DOHH2 (cell line): ENCODE measurements at regions not wholly inside any gene's neighbourhood (a gene's known extent, or its start where the extent isn't known, plus 50 kb on each side); places are given as distances from the start of the nearest gene placed in this dataset.

ENCODE experiments used
- H3F3A ChIP-seq: fragments of 200-600 bp; sonication (generic), shearing (Covaris generic); 2 replicates; pipeline ENCODE4 v1.6.0; 2016; ENCODE audit warnings: antibody characterized with exemption, mild to moderate bottlenecking; ENCODE audit not compliant: control insufficient read depth, insufficient read depth
- H3K27ac ChIP-seq: fragments of 200-600 bp; sonication (generic); 2 replicates; pipeline ENCODE4 v1.5.1; 2014; ENCODE audit warnings: low read depth, mild to moderate bottlenecking, low read length, moderate library complexity
- H3K27me3 ChIP-seq: fragments of 200-600 bp; sonication (generic); 2 replicates; pipeline ENCODE4 v1.6.1; 2014; ENCODE audit warnings: mild to moderate bottlenecking, low read length, mixed read lengths; ENCODE audit not compliant: control insufficient read depth
- H3K36me3 ChIP-seq: fragments of 200-600 bp; sonication (generic); 2 replicates; pipeline ENCODE4 v1.6.1; 2014; ENCODE audit warnings: mild to moderate bottlenecking, low read length, moderate library complexity, mixed read lengths; ENCODE audit not compliant: control insufficient read depth
- H3K4me1 ChIP-seq: fragments of 200-600 bp; sonication (generic); 2 replicates; pipeline ENCODE4 v1.6.1; 2014; ENCODE audit warnings: mild to moderate bottlenecking, low read length, mixed read lengths; ENCODE audit not compliant: control insufficient read depth
- H3K4me2 ChIP-seq: fragments of 200-600 bp; sonication (generic); 2 replicates; pipeline ENCODE4 v1.6.0; 2014; ENCODE audit warnings: mild to moderate bottlenecking, low read length, moderate library complexity
- H3K4me3 ChIP-seq: fragments of 200-600 bp; sonication (generic); 2 replicates; pipeline ENCODE4 v1.5.1; 2014; ENCODE audit warnings: mild to moderate bottlenecking, low read length, mixed read lengths
- H3K79me2 ChIP-seq: fragments of 200-600 bp; sonication (generic); 2 replicates; pipeline ENCODE4 v1.6.1; 2014; ENCODE audit warnings: mild to moderate bottlenecking, low read length, mixed read lengths; ENCODE audit not compliant: control insufficient read depth
- H3K9me2 ChIP-seq: fragments of 200-600 bp; sonication (generic); replicated peaks from 2 replicates; pipeline ENCODE4 v1.6.1; 2014; ENCODE audit warnings: mild to moderate bottlenecking, low read length, mixed read lengths; ENCODE audit not compliant: control insufficient read depth
- H3K9me3 ChIP-seq: fragments of 200-600 bp; sonication (generic); 2 replicates; pipeline ENCODE4 v1.6.1; 2014; ENCODE audit warnings: antibody characterized with exemption, low read length, mixed read lengths; ENCODE audit not compliant: control insufficient read depth, insufficient read depth
- H4K20me1 ChIP-seq: fragments of 200-600 bp; sonication (generic); 2 replicates; pipeline ENCODE4 v1.6.0; 2014; ENCODE audit warnings: low read depth, mild to moderate bottlenecking, antibody characterized with exemption, low read length, moderate library complexity; ENCODE audit not compliant: control insufficient read depth, insufficient read depth
- CTCF ChIP-seq: fragments of 200-600 bp; sonication (generic); IDR thresholded peaks from one replicate; pipeline ENCODE4 v1.5.1; 2014; ENCODE audit warnings: antibody characterized with exemption, mild to moderate bottlenecking, low read depth, low read length; ENCODE audit not compliant: poor library complexity, severe bottlenecking
- EZH2phosphoT487 ChIP-seq: fragments of 200-600 bp; sonication (generic); IDR thresholded peaks from 2 replicates; pipeline ENCODE4 v1.6.1; 2017; ENCODE audit warnings: borderline replicate concordance, mild to moderate bottlenecking, antibody characterized with exemption, low read length, moderate library complexity, mixed read lengths

DNA sequence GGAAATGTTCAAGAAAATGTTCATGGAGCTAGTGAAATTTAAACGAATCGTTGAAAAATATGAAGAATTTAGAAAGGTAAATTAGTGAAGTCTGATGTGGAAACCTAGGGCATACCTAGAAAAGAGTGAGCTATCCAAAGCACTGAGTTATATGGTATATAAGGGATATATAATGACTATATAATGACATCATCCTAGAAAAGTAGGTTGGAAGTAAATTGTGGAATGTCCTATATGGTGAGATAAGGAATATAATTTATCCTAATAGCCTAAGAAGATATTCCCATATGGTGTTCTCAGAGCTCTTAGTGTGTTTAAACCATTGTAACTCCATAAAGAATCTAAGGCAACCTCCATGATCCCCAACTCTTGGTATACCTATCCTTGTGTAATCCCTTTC is 876.4 kb upstream of the ADGRL2 start:
- Histone ChIP-seq H3K9me2 (no peaks in the 10 kb centered on the region), H4K20me1 (no peaks in the 10 kb centered on the region), H3K4me2 (no peak overlapping the region), H3K4me3 (no peak overlapping the region), H3K27ac (no peak overlapping the region), H3K36me3 (no peaks in the 10 kb centered on the region), H3K27me3 (no peaks in the 10 kb centered on the region), H3K4me1 (no peaks in the 10 kb centered on the region), H3K9me3 (no peaks in the 10 kb centered on the region), H3F3A (no peaks in the 10 kb centered on the region), H3K79me2 (no peaks in the 10 kb centered on the region)
- TF ChIP-seq CTCF, result no peak
- no peak for TF ChIP-seq EZH2phosphoT487

DNA sequence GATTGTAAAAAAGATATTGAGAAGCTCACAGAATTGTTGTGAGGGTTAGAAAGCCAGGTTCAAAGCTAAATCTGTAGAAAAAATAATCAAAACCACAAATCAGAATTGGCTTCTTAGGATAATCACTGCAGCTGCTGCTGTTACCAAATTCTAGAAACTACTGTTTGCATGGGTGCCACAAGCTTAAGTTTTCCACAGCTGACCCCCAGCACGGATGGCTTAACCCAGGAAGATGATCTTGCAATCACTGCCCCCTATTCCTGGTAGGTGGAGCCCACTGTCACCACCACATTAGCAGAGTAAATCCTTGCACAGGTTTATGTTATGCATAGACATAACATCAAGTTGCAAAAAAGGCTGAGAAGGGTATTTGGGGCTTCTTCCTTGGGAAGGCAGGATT is 877.8 kb upstream of the ADGRL2 start:
- H3K79me2 ChIP-seq, result no peaks in the 10 kb centered on the region
- no peak for TF ChIP-seq CTCF
- TF ChIP-seq EZH2phosphoT487, result no peak
- H3F3A ChIP-seq, result no peaks in the 10 kb centered on the region
- H3K4me2 ChIP-seq, result no peak overlapping the region
- no peaks in the 10 kb centered on the region for H4K20me1 ChIP-seq
- H3K27me3 ChIP-seq, result no peaks in the 10 kb centered on the region
- no peak overlapping the region for H3K27ac ChIP-seq
- no peaks in the 10 kb centered on the region for H3K9me2 ChIP-seq
- no peaks in the 10 kb centered on the region for H3K4me1 ChIP-seq
- no peaks in the 10 kb centered on the region for H3K9me3 ChIP-seq
- H3K36me3 ChIP-seq, result no peaks in the 10 kb centered on the region
- no peak overlapping the region for H3K4me3 ChIP-seq

DNA sequence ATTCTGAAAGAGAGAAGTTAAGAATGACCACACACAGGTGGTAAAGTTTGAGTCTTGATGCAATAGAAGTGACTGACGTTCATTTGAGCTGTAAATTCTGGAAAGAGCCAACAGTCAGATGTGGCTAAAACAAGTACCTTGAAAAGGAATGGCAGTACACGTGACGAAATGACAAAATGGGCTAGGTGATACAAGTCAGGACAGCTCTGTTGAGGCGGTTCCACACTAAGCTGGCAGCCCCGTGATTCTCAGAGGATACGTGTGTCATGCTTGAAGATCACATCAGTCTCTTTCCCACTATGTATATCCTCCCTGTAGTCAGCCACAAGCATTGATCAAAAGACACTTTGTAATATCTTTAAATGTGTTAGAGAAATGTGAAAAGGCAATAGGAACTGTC is 881.3 kb upstream of the ADGRL2 start:
- Histone ChIP-seq H3K9me3 (no peaks in the 10 kb centered on the region), H3K36me3 (no peaks in the 10 kb centered on the region), H3K27ac (no peak overlapping the region), H3K4me3 (no peak overlapping the region), H3F3A (no peaks in the 10 kb centered on the region), H3K79me2 (no peaks in the 10 kb centered on the region), H3K4me1 (no peaks in the 10 kb centered on the region), H4K20me1 (no peaks in the 10 kb centered on the region), H3K9me2 (no peaks in the 10 kb centered on the region), H3K4me2 (no peak overlapping the region), H3K27me3 (no peaks in the 10 kb centered on the region)
- TF ChIP-seq CTCF (no peak), EZH2phosphoT487 (no peak)

- H3K36me3 ChIP-seq, result no peaks in the 10 kb centered on the region
- no peak overlapping the region for H3K4me3 ChIP-seq
- no peaks in the 10 kb centered on the region for H3K9me3 ChIP-seq
These were observed 882.4 kb upstream of the ADGRL2 start for GRCh38 chr1:80918380-80918779.

More at GRCh38 chr1:80918380-80918779, 882.4 kb upstream of the ADGRL2 start:
- no peaks in the 10 kb centered on the region for H4K20me1 ChIP-seq
- no peak overlapping the region for H3K4me2 ChIP-seq
- H3K4me1 ChIP-seq, result no peaks in the 10 kb centered on the region
- no peak overlapping the region for H3K27ac ChIP-seq
- no peaks in the 10 kb centered on the region for H3K27me3 ChIP-seq
- TF ChIP-seq EZH2phosphoT487 (no peak), CTCF (no peak)
- no peaks in the 10 kb centered on the region for H3K9me2 ChIP-seq
- no peaks in the 10 kb centered on the region for H3F3A ChIP-seq
- no peaks in the 10 kb centered on the region for H3K79me2 ChIP-seq
